Keratinocyte (primary cell): ENCODE measurements at regions not wholly inside any gene's neighbourhood (a gene's known extent, or its start where the extent isn't known, plus 50 kb on each side); places are given as distances from the start of the nearest gene placed in this dataset.

Experiments
- EZH2 ChIP-seq: IDR thresholded peaks from one replicate; pipeline ENCODE4 v1.6.1; 2012; ENCODE audit warnings: inconsistent platforms, mild to moderate bottlenecking, low read length, moderate library complexity
- TF ChIP-seq, protein P1 (sequence below), 3 experiments: IDR thresholded peaks in 1 of 3; conservative IDR thresholded peaks in 1 of 3; optimal IDR thresholded peaks in 1 of 3; 2 replicates in 2 of 3; 3 replicates in 1 of 3; pipeline versions ENCODE3 to v1.5.1; 2011; ENCODE audit warnings: low read length in 3 of 3, mild to moderate bottlenecking in 3 of 3, moderate library complexity in 2 of 3, control low read depth in 1 of 3, inconsistent platforms in 1 of 3; ENCODE audit not compliant: insufficient read depth in 2 of 3; ENCODE audit errors: extremely low read depth in 1 of 3

DNA sequence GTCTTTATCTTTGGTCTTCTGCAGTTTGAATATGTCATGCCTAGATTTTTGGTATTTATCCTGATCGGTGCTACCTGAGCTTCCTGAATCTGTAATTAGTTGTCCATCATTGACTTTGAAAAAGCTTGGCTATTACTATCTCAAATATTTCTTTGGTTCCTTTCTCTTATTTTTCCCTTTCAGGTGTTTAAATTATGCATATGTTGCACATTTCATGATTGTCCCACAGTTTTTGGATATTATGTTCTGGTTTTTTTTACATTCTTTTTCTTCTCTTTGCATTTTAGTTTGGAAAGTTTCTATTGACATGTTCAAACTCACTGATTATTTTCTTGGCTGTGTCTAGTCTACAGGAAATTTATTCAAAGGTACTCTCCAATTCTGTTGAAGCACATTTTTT, 840.3 kb upstream of the LRRC4C start:
- TF ChIP-seq, protein P1, sequence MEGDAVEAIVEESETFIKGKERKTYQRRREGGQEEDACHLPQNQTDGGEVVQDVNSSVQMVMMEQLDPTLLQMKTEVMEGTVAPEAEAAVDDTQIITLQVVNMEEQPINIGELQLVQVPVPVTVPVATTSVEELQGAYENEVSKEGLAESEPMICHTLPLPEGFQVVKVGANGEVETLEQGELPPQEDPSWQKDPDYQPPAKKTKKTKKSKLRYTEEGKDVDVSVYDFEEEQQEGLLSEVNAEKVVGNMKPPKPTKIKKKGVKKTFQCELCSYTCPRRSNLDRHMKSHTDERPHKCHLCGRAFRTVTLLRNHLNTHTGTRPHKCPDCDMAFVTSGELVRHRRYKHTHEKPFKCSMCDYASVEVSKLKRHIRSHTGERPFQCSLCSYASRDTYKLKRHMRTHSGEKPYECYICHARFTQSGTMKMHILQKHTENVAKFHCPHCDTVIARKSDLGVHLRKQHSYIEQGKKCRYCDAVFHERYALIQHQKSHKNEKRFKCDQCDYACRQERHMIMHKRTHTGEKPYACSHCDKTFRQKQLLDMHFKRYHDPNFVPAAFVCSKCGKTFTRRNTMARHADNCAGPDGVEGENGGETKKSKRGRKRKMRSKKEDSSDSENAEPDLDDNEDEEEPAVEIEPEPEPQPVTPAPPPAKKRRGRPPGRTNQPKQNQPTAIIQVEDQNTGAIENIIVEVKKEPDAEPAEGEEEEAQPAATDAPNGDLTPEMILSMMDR (optimal IDR thresholded peaks at IDR 0.05 in 1 of 3, IDR thresholded peaks at IDR 0.05 in 1 of 3, conservative IDR thresholded peaks at IDR 0.05 in 1 of 3; ENCODE audit: extremely low read depth in 1 of 3, insufficient read depth in 2 of 3, low read length in 3 of 3) = no peak
- no peak for TF ChIP-seq EZH2
